ENCODE measurements at regions not wholly inside any gene's neighbourhood (a gene's known extent, or its start where the extent isn't known, plus 50 kb on each side); places are given as distances from the start of the nearest gene placed in this dataset.

DNA sequence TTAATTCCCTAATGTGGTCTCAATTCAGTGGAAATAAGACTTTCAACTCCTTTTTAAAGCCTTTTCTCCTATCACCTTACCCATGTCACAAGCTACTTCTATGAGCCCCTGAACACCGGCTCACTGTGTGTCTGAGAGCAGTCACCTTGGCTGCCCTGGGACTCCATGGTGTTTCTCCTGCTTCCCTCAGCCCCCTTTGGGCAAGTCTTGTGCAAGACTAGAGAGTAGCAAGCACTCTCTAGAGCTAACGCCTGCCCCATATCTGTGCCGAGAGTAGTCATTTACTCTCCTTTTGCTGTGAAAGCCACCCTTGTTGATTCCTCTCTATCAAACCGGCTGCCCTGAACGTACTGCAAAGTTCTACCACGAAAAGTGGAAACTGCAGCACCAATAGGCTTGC, 77.9 kb upstream of the DAB2 start:
- TF ChIP-seq POLR2AphosphoS5 (IDR thresholded peaks at IDR 0.05) (no peak), POLR2A (IDR thresholded peaks at IDR 0.05) (no peak)
- TF ChIP-seq, protein P1, sequence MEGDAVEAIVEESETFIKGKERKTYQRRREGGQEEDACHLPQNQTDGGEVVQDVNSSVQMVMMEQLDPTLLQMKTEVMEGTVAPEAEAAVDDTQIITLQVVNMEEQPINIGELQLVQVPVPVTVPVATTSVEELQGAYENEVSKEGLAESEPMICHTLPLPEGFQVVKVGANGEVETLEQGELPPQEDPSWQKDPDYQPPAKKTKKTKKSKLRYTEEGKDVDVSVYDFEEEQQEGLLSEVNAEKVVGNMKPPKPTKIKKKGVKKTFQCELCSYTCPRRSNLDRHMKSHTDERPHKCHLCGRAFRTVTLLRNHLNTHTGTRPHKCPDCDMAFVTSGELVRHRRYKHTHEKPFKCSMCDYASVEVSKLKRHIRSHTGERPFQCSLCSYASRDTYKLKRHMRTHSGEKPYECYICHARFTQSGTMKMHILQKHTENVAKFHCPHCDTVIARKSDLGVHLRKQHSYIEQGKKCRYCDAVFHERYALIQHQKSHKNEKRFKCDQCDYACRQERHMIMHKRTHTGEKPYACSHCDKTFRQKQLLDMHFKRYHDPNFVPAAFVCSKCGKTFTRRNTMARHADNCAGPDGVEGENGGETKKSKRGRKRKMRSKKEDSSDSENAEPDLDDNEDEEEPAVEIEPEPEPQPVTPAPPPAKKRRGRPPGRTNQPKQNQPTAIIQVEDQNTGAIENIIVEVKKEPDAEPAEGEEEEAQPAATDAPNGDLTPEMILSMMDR (IDR thresholded peaks at IDR 0.05) = no peak
